Pancreas (tissue), 10 donors: ENCODE measurements at regions not wholly inside any gene's neighbourhood (a gene's known extent, or its start where the extent isn't known, plus 50 kb on each side); places are given as distances from the start of the nearest gene placed in this dataset.

ENCODE experiments used
- ATAC-seq, 4 donors: fragments of 200-7000 bp; cut with Tn5 transposase; one replicate each; pipeline versions ENCODE4 v1.8.0 to v1.9.1; 2020; ENCODE audit warnings: mild to moderate bottlenecking in 4 of 4, moderate library complexity in 4 of 4
- DNase-seq, 6 donors: peaks; one replicate each; pipeline ENCODE4 v3.0.0-alpha.2; 2020
- FAIRE-seq: peaks from 2 replicates; lab custom pipeline; 2012; peaks lifted over from hg19 to GRCh38; lab: Jason Lieb, UNC
- H3K27ac ChIP-seq, 4 donors: fragments of 200-600 bp; sonication (generic); 1 replicate in 3 of 4; 2 replicates in 1 of 4; pipeline versions ENCODE4 v1.5.0 to v1.8.0; 2020
- H3K27me3 ChIP-seq, 4 donors: fragments of 200-600 bp; one replicate each; pipeline ENCODE4 v1.8.0; 2021
- H3K36me3 ChIP-seq, 3 donors: fragments of 200-600 bp; sonication (generic) in 1 of 3; one replicate each; pipeline versions ENCODE4 v1.5.0 to v1.8.0; 2020 to 2021
- H3K4me1 ChIP-seq, 3 donors: fragments of 200-600 bp; one replicate each; pipeline ENCODE4 v1.8.0; 2021
- H3K4me3 ChIP-seq, 4 donors: fragments of 200-600 bp; sonication (generic) in 2 of 4; one replicate each; pipeline versions ENCODE4 v1.5.0 to v1.8.0; 2020 to 2021
- H3K9me3 ChIP-seq, 4 donors: fragments of 200-600 bp; one replicate each; pipeline ENCODE4 v1.8.0; 2021
- WGBS, 2 donors: extraction: QIAGEN DNeasy Blood & Tissue Kit; methylation state at CpG; one replicate each; pipeline ENCODE4 v1.1.7; 2013; 5-methylcytosine and 5-hydroxymethylcytosine counted together
- intact Hi-C, 3 donors: fragments of 100-400 bp; cut with DNase I; formaldehyde crosslinking; loops; one replicate each; pipeline versions ENCODE4 v1.11.1 to v1.14.2; 2022
- TF ChIP-seq, protein P1 (sequence below), 4 donors: fragments of 200-600 bp; sonication (generic) in 3 of 4; IDR thresholded peaks; one replicate each; pipeline versions ENCODE4 v1.5.0 to v1.8.0; 2021; ENCODE audit warnings: antibody characterized with exemption in 4 of 4
- donor health status: healthy with polysubstance abuse.
- donor health status: DM: no; HTN: no; CAD: no; lungs with moderate emphysema.
- donor health status: DM: no; HTN: no; CAD: no.
- donor health status: control.
- donor health status: control.
- donor health status: Bipolar disorder and iron deficiency.
- donor health status: DM: yes; HTN: yes; CAD: no.
- donor health status: DM: no; HTN: no; CAD: no.
- donor health status: DM: no; HTN: no; CAD: no.
- donor health status: DM: yes; HTN: yes; CAD: no.

DNA sequence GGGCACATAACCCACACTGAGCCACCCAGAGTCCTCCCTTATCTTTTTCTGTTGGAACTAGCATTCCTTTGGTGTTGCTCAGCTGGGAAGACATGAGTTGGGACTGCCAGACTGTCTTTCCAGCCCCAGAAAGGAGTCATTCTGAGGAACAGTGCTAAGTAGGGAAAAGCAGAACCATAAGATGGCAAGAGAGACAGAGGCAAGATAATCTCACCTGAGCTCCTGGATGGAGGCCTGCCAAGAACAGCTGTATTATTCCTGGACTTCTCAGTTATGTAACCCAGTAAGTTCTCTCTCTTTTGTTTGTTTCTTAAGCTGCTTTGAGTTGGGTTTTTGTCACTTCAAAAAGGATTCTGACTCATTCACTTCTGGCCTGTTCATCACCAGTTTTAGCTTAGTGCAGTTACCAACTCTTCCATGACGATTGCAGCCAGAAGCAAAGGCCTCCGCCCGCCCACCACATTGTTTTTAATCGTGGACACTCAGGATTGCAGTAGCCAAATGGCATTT is 134.4 kb downstream of the OMA1 start:
- 85 to 90% methylated on average over 4 of the region's 4 CpGs for WGBS, 2 donors
- TF ChIP-seq, protein P1, sequence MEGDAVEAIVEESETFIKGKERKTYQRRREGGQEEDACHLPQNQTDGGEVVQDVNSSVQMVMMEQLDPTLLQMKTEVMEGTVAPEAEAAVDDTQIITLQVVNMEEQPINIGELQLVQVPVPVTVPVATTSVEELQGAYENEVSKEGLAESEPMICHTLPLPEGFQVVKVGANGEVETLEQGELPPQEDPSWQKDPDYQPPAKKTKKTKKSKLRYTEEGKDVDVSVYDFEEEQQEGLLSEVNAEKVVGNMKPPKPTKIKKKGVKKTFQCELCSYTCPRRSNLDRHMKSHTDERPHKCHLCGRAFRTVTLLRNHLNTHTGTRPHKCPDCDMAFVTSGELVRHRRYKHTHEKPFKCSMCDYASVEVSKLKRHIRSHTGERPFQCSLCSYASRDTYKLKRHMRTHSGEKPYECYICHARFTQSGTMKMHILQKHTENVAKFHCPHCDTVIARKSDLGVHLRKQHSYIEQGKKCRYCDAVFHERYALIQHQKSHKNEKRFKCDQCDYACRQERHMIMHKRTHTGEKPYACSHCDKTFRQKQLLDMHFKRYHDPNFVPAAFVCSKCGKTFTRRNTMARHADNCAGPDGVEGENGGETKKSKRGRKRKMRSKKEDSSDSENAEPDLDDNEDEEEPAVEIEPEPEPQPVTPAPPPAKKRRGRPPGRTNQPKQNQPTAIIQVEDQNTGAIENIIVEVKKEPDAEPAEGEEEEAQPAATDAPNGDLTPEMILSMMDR (IDR thresholded peaks at IDR 0.05), result no peak
- H3K27me3 ChIP-seq, result no peaks in the 10 kb centered on the region
- no peak overlapping the region for H3K27ac ChIP-seq
- no peaks in the 10 kb centered on the region for H3K9me3 ChIP-seq
- FAIRE-seq (no peak), ATAC-seq (no peak), DNase-seq (no peak)
- H3K36me3 ChIP-seq, result no peaks in the 10 kb centered on the region
- intact Hi-C loops, result no loop called here
- no peaks in the 10 kb centered on the region for H3K4me1 ChIP-seq
- no peak overlapping the region for H3K4me3 ChIP-seq

DNA sequence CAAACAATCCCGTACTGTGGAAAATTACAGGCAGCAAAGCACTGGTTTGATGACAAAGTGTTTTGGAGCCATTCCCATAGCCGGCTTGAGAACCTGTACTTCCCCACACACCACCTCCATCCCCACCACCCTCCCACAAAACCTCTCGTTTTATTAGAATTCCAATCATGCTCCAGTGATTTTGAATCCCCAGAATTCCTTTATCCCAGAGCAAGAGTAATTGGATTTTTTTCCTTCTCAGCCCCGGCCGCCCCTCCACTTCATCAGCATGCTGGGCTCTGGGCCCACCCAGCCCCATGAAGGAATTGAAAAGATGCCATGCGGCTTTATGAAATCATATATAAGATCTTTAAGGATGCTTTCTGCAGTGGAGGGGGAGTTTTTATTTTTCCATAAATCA is 136.6 kb downstream of the OMA1 start:
- intact Hi-C loops, result no loop called here
- Histone ChIP-seq H3K4me1 (no peaks in the 10 kb centered on the region), H3K27ac (no peak overlapping the region), H3K27me3 (no peaks in the 10 kb centered on the region), H3K4me3 (no peak overlapping the region), H3K36me3 (no peaks in the 10 kb centered on the region), H3K9me3 (no peaks in the 10 kb centered on the region)
- no peak for FAIRE-seq
- no peak for DNase-seq
- ATAC-seq, result no peak
- TF ChIP-seq, protein P1 (IDR thresholded peaks at IDR 0.05), result no peak
- 67 to 73% methylated on average over 6 of the region's 6 CpGs for WGBS, 2 donors

DNA sequence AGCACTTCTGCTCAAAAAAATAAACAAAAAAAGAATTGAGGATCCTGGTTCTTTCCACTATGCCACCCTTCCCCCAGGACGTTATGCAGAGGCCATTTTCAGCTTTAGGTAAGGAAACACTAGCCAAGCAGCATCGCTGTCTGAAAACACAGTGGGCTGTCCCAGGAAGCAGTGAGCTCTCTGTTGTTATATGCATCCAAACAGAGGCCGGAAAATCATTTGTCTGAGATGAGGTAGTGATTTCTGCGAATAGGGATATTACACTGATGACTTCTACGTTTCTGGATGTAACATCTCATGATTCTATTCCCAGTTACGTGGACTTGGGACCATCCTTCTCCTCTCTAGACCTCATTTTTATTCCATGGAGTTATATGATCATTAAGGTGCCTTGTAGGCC is 137.2 kb downstream of the OMA1 start:
- no peak for ATAC-seq
- 83 to 93% methylated on average over 6 of the region's 6 CpGs for WGBS, 2 donors
- TF ChIP-seq, protein P1 (IDR thresholded peaks at IDR 0.05), result no peak
- no peaks in the 10 kb centered on the region for H3K36me3 ChIP-seq
- DNase-seq, result no peak
- no peak for FAIRE-seq
- H3K27me3 ChIP-seq, result no peaks in the 10 kb centered on the region
- no peak overlapping the region for H3K27ac ChIP-seq
- no peaks in the 10 kb centered on the region for H3K4me1 ChIP-seq
- H3K4me3 ChIP-seq, result no peak overlapping the region
- no peaks in the 10 kb centered on the region for H3K9me3 ChIP-seq
- intact Hi-C loops, result no loop called here

DNA sequence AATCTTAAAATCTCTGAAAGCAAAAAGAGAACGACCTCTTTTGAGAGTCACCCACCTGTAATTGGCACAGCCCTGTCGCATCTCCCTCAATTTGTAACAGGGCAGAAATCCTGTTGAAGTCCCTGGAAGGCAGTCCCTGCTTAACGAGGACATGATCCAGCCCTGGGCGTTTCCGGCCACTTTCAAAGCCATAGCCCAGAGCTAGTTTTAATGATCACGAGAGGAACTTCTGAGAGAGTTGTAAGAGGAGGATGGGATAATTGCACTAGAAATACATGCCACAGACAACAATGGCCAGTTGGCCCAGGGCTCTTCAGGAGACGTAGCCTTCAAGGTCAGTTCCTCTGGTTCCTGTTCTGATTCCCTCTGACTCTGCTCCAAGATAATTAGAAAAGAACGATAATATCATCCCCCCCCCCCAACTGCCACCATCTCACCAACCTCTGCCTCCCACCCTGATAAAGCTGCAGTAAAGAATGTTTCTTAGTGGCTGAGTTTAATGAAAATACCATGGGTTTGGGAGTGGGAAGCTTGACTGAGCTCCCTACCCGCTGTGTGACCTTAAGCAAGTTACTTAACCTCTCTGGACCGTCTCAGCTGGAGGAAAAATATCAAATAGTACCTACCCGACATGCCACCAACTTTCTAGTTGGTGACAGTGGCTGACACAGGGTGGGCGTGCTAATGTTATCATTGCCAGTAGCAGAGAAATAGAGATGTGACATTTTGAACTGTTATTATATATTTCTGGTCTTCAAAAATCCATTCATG is 140.0 kb downstream of the OMA1 start:
- no peak overlapping the region for H3K27ac ChIP-seq
- DNase-seq (no peak), ATAC-seq (no peak), FAIRE-seq (no peak)
- no peaks in the 10 kb centered on the region for H3K4me1 ChIP-seq
- no peaks in the 10 kb centered on the region for H3K9me3 ChIP-seq
- H3K27me3 ChIP-seq, result no peaks in the 10 kb centered on the region
- H3K36me3 ChIP-seq, result no peaks in the 10 kb centered on the region
- intact Hi-C loops, result no loop called here
- TF ChIP-seq, protein P1 (IDR thresholded peaks at IDR 0.05), result no peak
- no peak overlapping the region for H3K4me3 ChIP-seq
- 62 to 80% methylated on average over 12 of the region's 12 CpGs for WGBS, 2 donors

DNA sequence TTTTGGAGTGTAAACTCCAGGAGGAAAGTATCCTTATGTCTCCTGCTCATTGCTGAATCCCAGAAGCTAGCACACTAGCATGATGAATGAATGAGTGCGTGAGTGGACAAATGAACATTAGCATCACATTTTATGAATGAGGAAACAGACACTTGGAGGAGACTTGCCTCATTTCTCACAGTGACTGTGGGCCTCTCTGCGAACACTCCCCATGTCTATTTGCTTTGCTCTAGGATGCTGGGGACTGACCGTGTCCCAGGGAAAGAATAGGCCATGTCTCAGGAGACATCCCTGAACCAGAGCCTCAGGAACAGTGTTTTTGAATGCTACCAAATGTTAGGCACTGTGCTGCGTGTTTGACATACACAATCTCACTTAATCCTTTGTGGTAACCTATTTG is 140.9 kb downstream of the OMA1 start:
- intact Hi-C loops, result no loop called here
- H3K4me3 ChIP-seq, result no peak overlapping the region
- no peaks in the 10 kb centered on the region for H3K36me3 ChIP-seq
- H3K4me1 ChIP-seq, result no peaks in the 10 kb centered on the region
- no peaks in the 10 kb centered on the region for H3K27me3 ChIP-seq
- no peak for DNase-seq
- H3K27ac ChIP-seq, result no peak overlapping the region
- no peak for ATAC-seq
- no peaks in the 10 kb centered on the region for H3K9me3 ChIP-seq
- 89 to 96% methylated on average over 4 of the region's 4 CpGs for WGBS, 2 donors
- TF ChIP-seq, protein P1 (IDR thresholded peaks at IDR 0.05), result no peak
- FAIRE-seq, result no peak
